GM18505 (cell line): ENCODE measurements at regions not wholly inside any gene's neighbourhood (a gene's known extent, or its start where the extent isn't known, plus 50 kb on each side); places are given as distances from the start of the nearest gene placed in this dataset.

Source experiments
- ATAC-seq: cut with Tn5 transposase; IDR thresholded peaks from one replicate; pipeline ENCODE4 v1.9.1; 2021; ENCODE audit not compliant: unreplicated experiment
- POLR2A ChIP-seq: IDR thresholded peaks from 4 replicates; pipeline ENCODE4 v1.6.1; 2011; ENCODE audit warnings: borderline replicate concordance; ENCODE audit not compliant: insufficient read depth, insufficient read length; ENCODE audit errors: extremely low read depth

GRCh38 chr4:19684084-19684483, 567.6 kb upstream of the SLIT2 start:
- ATAC-seq = no peak
- no peak for TF ChIP-seq POLR2A

- TF ChIP-seq POLR2A = no peak
- no peak for ATAC-seq
These were observed 568.3 kb upstream of the SLIT2 start for GRCh38 chr4:19683426-19683825.

- TF ChIP-seq POLR2A = no peak
- no peak for ATAC-seq
These were observed 574.5 kb upstream of the SLIT2 start for GRCh38 chr4:19677211-19677610.

- no peak for ATAC-seq
- TF ChIP-seq POLR2A = no peak
These were observed 576.4 kb upstream of the SLIT2 start for GRCh38 chr4:19675172-19675811.

- no peak for ATAC-seq
- no peak for TF ChIP-seq POLR2A
These were observed 592.6 kb upstream of the SLIT2 start for GRCh38 chr4:19659101-19659500.

GRCh38 chr4:19657856-19658255, 593.8 kb upstream of the SLIT2 start:
- TF ChIP-seq POLR2A = no peak
- ATAC-seq = no peak

- no peak for TF ChIP-seq POLR2A
- ATAC-seq = no peak
These were observed 596.0 kb upstream of the SLIT2 start for GRCh38 chr4:19655666-19656065.

- no peak for ATAC-seq
- no peak for TF ChIP-seq POLR2A
These were observed 600.5 kb upstream of the SLIT2 start for GRCh38 chr4:19650903-19651864.

- TF ChIP-seq POLR2A = no peak
- ATAC-seq = no peak
These were observed 606.1 kb upstream of the SLIT2 start for GRCh38 chr4:19645589-19645988.

GRCh38 chr4:19636451-19636850, 615.3 kb upstream of the SLIT2 start:
- no peak for ATAC-seq
- no peak for TF ChIP-seq POLR2A

GRCh38 chr4:19631814-19632213, 619.9 kb upstream of the SLIT2 start:
- no peak for ATAC-seq
- no peak for TF ChIP-seq POLR2A

GRCh38 chr4:19623866-19624265, 627.8 kb upstream of the SLIT2 start:
- no peak for ATAC-seq
- no peak for TF ChIP-seq POLR2A

GRCh38 chr4:19615086-19615689, 636.5 kb upstream of the SLIT2 start:
- ATAC-seq = no peak
- no peak for TF ChIP-seq POLR2A
